Calu3 (cell line): ENCODE measurements at regions not wholly inside any gene's neighbourhood (a gene's known extent, or its start where the extent isn't known, plus 50 kb on each side); places are given as distances from the start of the nearest gene placed in this dataset.
A peak's percentile ranks its signal among the peaks of the same experiment; 100 is the strongest.

Source experiments
- BruUV-seq: library from RNA; stranded (reverse); fragments of 400-500 nt; replicated peaks from 2 replicates; lab custom pipeline; 2021; lab: Mats Ljungman, UMichigan
- CTCF ChIA-PET: fragments of 300-600 bp; sonication (Branson Sonifier 250); formaldehyde crosslinking; loops from one replicate; lab custom pipeline; 2022; ENCODE audit warnings: antibody characterized with exemption; lab: Charles Lee
- DNase-seq: peaks from one replicate; pipeline ENCODE4 v3.0.0; 2022
- H3K27ac Mint-ChIP-seq: one replicate; pipeline ENCODE4 v1.8.0; 2022; ENCODE audit warnings: mixed read lengths; ENCODE audit not compliant: unreplicated experiment
- H3K27me3 Mint-ChIP-seq: one replicate; pipeline ENCODE4 v1.8.0; 2022; ENCODE audit warnings: mixed read lengths; ENCODE audit not compliant: unreplicated experiment
- H3K36me3 Mint-ChIP-seq: one replicate; pipeline ENCODE4 v1.8.0; 2022; ENCODE audit warnings: mild to moderate bottlenecking, moderate library complexity, mixed read lengths; ENCODE audit not compliant: insufficient read depth, unreplicated experiment
- H3K4me1 Mint-ChIP-seq: one replicate; pipeline ENCODE4 v1.8.0; 2022; ENCODE audit warnings: mild to moderate bottlenecking, low read depth, mixed read lengths; ENCODE audit not compliant: unreplicated experiment
- H3K4me3 Mint-ChIP-seq: one replicate; pipeline ENCODE4 v1.8.0; 2022; ENCODE audit warnings: mild to moderate bottlenecking, low read depth, moderate library complexity, mixed read lengths; ENCODE audit not compliant: unreplicated experiment
- H3K9me3 Mint-ChIP-seq: one replicate; pipeline ENCODE4 v1.8.0; 2022; ENCODE audit warnings: low read depth, mixed read lengths; ENCODE audit not compliant: unreplicated experiment
- CTCF ChIP-seq: fragments of 200-600 bp; IDR thresholded peaks from one replicate; pipeline ENCODE4 v1.8.0; 2022; ENCODE audit warnings: antibody characterized with exemption; ENCODE audit not compliant: unreplicated experiment
- intact Hi-C: fragments of 100-400 bp; cut with micrococcal nuclease; formaldehyde crosslinking; loops from one replicate; pipeline ENCODE4 v1.10.0; 2022; ENCODE audit not compliant: unreplicated experiment

- Mint-ChIP-seq H3K36me3 (no peaks in the 10 kb centered on the region), H3K4me1 (peaks cover 17% of the 10 kb centered on the region), H3K27me3 (no peaks in the 10 kb centered on the region), H3K4me3 (no peak overlapping the region), H3K9me3 (no peaks in the 10 kb centered on the region), H3K27ac (no peak overlapping the region)
- intact Hi-C loops, result no loop called here
- BruUV-seq, result no TSS peak
- TF ChIP-seq CTCF, result no peak
- CTCF ChIA-PET, result no interaction called here
- DNase-seq, result no peak
Observed at GRCh38 chr10:58054881-58055280, 212.8 kb downstream of the IPMK start.

GRCh38 chr10:58052772-58053171 lies 214.9 kb downstream of the IPMK start:
- TF ChIP-seq CTCF, result no peak
- no TSS peak for BruUV-seq
- CTCF ChIA-PET, result interaction anchor here (0.5 to 1.0 kb wide), 3 partner anchors 60 to 1912 kb away, joined by 3 to 5 read pairs (median 3); no protein-coding TSS in a partner anchor
- no peak for DNase-seq
- H3K36me3 Mint-ChIP-seq, result no peaks in the 10 kb centered on the region
- H3K27ac Mint-ChIP-seq, result peak overlapping the region; percentile 29
- no peaks in the 10 kb centered on the region for H3K9me3 Mint-ChIP-seq
- no peak overlapping the region for H3K4me3 Mint-ChIP-seq
- no peaks in the 10 kb centered on the region for H3K27me3 Mint-ChIP-seq
- peaks cover 17% of the 10 kb centered on the region for H3K4me1 Mint-ChIP-seq
- intact Hi-C loops, result loop anchor here (1.0 to 2.0 kb wide), 2 partner anchors 60 to 335 kb away; no protein-coding TSS in a partner anchor

- BruUV-seq, result no TSS peak
- no peak for DNase-seq
- no peaks in the 10 kb centered on the region for H3K36me3 Mint-ChIP-seq
- CTCF ChIA-PET, result no interaction called here
- no peak overlapping the region for H3K27ac Mint-ChIP-seq
- H3K4me3 Mint-ChIP-seq, result no peak overlapping the region
- H3K9me3 Mint-ChIP-seq, result no peaks in the 10 kb centered on the region
- TF ChIP-seq CTCF, result no peak
- intact Hi-C loops, result no loop called here
- peaks cover 17% of the 10 kb centered on the region for H3K4me1 Mint-ChIP-seq
- H3K27me3 Mint-ChIP-seq, result no peaks in the 10 kb centered on the region
Observed at GRCh38 chr10:58050575-58050974, 217.1 kb downstream of the IPMK start.

GRCh38 chr10:58048936-58049335 lies 218.8 kb downstream of the IPMK start:
- Mint-ChIP-seq H3K4me3 (no peak overlapping the region), H3K36me3 (no peaks in the 10 kb centered on the region), H3K27me3 (no peaks in the 10 kb centered on the region), H3K9me3 (no peaks in the 10 kb centered on the region), H3K4me1 (peaks cover 17% of the 10 kb centered on the region), H3K27ac (no peak overlapping the region)
- no peak for TF ChIP-seq CTCF
- no TSS peak for BruUV-seq
- no peak for DNase-seq
- intact Hi-C loops, result no loop called here
- CTCF ChIA-PET, result no interaction called here
